ENCODE measurements at regions not wholly inside any gene's neighbourhood (a gene's known extent, or its start where the extent isn't known, plus 50 kb on each side); places are given as distances from the start of the nearest gene placed in this dataset.
A peak's percentile ranks its signal among the peaks of the same experiment; 100 is the strongest.

DNA sequence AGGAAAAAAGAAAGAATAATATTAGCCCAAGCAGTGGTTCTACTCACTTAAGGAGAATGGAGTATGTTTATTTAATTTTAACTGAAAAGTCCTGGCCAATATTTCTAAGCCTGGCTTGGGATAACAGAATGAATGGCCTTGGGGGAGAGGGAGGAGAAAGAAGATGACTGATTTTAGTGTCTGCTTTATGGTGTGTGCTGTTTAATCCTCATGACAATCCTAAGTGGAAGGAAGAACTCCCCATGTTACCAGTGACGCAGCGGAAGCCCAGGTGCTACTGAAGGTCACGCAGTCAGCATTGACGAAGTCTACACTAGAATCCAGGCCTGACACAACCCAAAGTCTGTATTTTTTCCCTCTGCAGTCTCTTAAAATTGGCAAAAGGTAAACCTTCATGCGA is 50.5 kb downstream of the PALM2AKAP2 start:
- DNase-seq: no peak

DNA sequence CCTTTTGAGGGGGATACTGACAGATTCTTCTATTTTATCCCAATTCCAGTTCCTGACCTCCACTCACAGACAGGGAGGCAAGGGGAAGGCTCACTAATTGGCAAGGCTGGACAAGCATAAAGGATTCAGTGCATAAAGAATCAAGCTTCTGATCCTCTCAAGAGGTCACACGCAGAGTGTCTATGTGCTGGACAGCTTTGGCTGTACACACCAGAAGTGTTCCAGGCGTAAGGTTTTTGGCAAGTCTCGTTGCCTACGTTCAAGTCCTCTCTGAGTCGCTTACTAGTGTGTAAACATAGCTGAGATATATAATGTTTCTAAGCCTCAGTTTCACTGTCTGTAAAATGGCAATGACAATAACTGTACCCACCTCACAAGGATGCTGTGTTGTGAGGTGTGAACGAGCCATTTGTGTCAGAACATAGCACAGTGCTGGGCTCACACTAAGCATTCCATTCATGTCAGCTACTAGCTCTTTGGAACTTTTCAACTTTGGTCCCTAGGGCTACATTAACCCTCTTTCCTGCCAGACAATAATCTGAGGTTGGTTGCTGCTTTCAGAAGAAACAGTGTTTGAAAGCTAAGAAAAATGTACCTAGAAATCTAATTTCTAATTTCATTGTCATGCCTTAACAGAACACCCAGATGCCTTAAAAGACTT is 52.1 kb downstream of the PALM2AKAP2 start:
- DNase-seq: no peak

DNA sequence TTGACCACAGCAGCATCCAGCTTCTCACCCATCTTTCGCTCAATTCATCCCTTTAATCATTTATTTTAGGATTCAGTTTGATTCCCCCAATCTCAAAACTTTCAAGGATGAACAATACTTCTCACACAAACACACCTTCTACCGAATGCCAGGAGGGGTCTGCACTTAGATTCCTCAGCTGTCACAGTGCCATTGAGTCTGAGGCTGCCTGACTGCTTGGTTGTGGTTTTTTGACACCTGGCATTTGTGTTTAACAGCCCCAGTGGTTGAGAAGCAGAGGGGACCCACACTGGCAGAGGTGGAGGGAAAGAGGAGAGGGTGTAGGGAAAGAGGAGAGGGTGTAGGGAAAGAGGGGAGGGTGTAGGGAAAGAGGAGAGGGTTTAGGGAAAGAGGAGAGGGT is 54.9 kb downstream of the PALM2AKAP2 start:
- DNase-seq: no peak

DNA sequence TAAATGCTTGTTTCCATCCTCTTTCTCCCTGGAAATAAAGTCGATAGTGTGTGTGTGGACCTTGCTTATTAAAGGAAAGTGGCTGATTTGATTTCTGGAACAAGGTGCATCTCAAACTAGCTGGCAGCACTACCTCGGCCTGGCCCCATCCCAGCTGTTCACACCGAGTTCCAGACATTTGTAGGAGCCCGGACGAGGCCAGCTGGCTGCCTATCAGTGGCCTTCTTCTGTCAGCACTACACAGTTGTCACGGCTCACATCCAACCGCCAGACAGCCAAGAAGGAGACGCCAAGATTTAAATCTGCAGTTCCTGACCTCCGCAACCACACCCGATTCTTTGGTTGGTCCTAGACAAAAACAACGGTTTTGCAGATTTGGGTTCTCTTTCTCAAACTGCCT is 63.6 kb downstream of the PALM2AKAP2 start:
- DNase-seq: no peak

DNA sequence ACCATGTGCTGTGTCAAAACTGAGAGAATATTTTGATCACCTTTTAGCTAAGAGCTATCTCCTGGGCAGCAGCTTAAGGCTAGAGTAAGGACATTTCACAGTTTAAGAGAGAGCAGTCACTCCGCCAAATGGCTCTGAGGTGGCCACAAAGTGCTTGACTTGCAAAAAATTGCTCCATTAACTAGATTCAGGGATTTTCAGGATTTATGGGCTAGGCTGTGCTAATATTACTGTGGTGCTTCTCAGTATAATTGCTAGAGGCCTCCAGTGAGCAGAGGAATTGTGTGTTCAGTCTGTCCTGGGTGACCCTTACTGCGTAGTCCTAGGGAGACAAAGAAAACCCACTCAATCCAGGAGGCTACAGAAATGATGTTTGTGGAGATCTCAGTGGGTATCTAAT is 65.2 kb downstream of the PALM2AKAP2 start:
- DNase-seq: no peak

DNA sequence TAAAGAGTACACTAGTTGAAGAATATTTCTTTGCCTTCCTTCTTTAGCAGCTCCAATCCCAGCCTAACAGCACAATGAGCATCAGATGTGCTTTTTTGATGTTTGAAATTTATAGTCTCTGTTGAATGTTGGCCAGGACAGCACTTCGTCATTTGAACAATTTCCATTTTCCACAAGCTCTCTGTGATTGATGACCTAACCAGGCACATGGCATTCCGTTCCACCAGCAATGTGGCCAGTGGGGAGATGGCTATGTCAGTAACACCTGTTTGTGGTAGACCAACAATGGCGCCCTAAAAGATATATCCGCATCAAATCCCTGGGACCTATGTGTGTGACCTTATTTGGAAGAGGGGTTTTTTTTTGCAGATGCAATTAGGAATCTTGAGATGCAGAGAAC is 66.8 kb downstream of the PALM2AKAP2 start:
- no peak for DNase-seq

DNA sequence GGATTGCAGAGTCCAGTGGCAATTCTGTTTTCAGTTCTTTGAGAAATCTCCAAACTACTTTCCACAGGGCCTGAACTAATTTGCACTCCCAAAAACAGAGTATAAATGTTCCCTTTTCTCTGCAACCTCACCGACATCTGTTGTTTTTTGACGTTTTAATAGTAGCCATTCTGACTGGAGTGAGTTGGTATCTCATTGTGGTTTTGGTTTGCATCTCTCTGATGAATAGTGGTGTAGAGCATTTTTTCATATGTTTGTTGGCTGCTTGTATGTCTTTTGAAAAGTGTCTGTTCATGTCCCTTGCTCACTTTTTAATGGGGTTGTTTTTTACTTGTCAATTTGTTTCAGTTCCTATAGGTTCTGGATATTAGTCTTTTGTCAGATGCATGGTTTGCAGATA is 72.6 kb downstream of the PALM2AKAP2 start:
- no peak for DNase-seq

DNA sequence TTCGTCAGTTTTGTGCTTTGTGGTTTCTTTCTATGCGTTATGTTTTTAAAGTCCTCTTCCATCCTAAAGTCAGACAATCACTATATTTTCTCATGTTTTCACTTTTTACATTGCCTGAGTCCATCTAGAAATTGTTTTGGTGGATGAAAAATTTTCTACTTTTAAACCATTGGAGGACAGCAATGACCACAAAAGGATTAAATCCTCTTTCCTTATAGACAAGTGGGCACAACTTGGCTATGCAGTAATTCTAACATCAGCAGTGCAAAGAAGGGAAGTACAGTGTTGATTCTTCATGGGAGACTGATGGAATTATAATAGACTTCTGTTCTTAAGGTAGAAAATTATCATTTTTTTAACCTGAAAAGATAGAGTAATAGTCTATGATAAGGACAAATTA is 75.5 kb downstream of the PALM2AKAP2 start:
- DNase-seq: no peak

DNA sequence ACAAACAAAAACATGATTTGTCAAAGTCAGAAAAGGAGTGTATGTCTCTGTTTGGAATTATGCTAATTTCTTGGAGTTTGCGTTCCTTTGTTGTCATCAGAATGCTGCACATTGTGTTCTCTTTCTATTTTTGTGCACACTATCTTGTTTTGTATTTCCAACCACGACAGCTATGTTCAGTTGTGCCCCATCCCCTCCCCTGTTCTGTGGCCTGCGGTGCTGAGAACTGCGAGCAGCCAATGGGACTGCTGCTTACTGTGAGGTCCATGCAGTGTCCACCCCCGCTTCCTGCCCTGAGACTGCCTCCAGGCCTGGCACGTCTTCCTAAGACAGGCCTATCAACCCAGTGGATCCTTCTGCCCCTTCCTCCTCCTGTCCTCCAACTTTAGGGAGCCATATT is 76.8 kb downstream of the PALM2AKAP2 start:
- DNase-seq: no peak

DNA sequence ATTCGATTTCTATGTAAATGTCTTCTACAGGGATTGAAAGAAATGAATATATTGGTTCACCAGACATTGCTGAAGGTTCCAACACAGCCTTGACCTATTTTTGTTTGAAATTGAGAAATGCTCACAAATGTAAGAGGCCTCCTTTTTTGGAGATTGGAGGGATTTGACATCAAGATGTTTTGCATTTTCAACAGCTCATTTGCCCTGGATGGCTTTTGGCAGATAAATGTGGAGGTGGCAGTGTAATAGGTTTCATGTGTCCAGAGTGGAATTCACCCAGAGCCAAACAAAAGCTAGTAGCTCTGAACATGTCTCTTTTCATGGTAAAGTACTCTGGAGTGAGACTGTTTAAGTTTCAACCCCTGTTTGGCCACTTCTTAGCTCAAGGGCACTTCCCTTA is 77.3 kb downstream of the PALM2AKAP2 start:
- DNase-seq: no peak

DNA sequence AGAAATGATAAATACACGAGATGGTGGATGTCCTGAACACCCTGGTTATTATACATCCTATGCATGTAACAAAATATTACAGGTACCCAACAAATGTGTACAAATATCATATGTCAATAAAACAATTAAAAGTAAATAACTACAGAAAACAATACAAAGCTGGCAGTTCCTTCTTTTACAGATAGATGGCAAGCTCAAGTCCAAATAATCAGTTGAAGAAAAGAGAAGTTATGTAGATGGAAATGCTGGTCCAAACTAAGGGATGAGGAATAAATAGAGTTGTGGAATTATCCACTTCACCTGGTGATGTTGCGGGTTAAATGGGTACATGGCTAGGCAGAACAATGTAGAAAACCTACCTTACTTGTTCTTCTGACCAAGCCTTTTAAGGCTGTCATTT is 79.4 kb downstream of the PALM2AKAP2 start:
- DNase-seq: no peak

DNA sequence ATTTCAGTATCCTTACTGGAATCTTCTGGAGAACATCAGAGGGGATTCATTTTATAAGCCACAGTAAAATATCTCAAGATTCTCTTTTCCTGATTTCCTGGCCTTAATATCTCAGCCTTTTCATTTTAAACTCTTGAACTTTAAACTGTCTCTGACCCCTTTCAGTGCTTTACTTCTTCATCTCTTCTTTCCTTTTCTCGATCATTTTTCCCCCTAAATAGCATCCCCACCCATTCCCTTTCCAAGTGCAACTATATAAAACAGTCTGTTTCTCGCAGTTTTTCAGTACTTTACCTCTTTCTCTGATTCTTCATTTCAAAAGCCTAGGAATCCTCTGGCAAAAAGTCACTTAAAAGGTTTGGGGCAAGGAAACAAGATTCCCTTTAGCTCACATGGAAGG is 80.5 kb downstream of the PALM2AKAP2 start:
- no peak for DNase-seq

DNA sequence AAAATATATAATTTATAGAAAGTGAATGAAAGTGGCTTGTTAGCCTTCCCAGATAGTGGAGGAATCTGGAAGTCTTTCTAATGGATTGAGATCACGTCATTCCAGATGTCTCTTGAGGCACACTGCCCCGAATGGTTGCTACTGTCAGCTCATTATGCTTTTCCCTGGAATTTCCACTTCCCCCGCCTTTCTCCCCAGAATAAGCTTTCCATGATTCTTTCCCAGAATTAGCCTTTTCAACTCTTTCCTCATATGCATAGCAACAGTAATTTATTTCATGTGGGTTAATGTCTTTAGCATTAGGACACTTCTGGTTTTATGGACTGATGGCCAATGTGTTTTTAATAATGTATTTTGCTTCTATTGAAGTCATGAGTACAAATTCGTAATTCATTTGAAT is 81.5 kb downstream of the PALM2AKAP2 start:
- no peak for DNase-seq

DNA sequence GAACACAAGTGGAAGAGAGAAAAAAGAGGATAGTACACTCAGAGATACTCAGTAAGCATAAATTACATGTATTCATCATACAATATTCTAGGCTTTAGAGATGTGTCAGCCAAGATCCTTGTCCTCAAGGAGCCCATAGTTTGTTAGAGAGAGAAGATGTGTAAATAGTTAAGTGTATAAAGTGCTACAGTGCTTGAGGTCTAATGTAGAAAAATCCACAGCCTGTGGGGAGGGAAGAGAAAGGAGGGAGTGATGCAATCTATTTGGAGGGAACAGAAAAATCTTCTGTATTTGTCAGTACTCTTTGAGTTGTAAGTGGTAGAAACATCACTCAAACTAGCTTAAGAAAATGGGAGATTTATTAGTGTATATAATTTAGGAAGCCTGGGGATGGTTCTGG is 81.9 kb downstream of the PALM2AKAP2 start:
- DNase-seq: no peak

DNA sequence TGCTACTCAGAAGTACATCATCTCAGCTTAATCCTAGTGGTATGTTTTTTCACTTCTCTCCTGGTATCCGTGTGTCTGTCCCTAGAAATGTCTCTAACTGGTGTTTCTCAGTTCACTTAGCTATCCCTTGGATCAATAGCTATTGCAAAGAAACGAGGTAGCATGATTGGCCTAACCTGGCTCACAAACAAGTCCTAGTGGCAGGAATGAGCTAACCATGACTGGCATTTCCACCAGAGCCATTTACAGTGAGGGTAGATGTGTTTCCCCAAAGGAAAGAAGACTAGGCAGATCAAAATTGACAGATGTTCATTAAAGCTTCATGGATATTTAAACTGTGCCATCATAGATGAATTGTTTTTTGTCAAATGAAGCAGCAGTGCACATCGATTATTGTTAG is 82.5 kb downstream of the PALM2AKAP2 start:
- no peak for DNase-seq

DNA sequence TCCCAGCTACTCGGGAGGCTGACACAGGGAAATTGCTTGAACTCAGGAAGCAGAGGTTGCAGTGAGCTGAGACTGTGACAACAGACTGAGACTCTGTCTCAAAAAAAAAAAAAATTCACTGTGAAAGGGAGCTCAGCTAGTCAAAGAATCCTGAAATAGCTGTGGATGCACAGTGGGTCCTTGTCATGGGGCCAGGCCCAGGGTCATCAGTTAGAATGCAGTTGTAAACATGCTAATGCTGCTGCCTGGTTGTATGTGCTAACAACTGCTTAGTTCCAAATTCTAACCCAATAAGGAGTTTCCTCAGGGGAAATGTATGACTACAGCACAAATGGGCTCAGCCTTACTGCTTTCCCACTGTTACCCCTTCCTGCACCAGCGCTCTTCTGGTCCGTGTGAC is 84.0 kb downstream of the PALM2AKAP2 start:
- no peak for DNase-seq

DNA sequence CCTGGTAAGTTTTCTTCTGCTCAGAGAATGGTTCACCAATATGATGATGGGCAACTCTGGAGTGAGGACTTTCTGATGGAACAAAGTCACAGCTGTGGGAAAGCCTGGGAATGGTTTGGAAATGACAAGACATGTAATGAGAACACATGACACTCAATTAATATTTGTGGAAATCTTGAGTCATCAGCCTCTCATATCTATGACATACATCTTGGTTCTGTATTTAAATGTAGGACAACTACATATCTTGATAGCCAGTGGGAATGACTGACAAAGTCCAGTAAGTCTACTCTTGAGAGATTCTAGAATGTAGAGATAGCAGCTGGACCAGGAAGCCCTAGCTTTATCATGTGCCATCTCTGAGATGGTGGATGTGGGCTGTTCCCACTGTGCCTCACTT is 85.5 kb downstream of the PALM2AKAP2 start:
- DNase-seq: no peak

DNA sequence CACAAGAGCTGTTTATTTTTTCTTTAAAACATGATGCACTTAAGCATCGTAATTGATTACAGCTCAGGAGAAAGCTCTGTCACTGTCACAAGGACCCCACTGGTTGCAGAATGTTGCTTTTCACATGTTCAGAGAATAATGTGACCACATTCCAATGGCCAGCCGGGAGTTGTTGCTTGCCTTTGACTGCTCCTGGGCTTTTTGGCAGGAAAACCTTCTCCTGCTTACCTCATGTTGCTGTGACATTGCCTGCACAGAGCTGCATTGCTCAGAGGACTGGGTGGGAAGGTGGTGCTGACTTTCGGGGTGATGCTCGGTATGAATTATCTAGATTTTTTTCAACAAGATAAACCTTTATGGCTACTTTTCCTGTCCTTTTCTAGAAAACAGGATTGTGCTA is 88.2 kb downstream of the PALM2AKAP2 start:
- no peak for DNase-seq

DNA sequence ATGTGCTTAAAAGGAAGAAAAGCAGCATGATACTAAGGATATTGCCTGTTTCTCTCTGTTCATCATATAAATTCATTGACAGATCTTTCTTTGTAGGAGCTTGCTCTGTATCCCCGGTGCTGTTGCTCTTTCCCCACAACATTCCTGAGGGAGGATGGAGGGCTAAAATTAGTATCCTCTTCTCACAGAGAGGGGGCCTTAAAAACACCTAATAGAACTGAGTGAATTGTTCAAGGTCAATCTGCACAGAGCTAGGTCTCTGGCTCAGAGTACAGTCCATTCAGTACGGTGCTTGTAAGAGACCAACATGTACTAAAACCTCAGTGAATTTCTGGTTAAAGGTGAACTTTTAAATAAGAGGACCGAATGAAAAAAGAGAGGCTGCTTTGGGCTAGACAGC is 88.7 kb downstream of the PALM2AKAP2 start:
- DNase-seq: no peak

DNA sequence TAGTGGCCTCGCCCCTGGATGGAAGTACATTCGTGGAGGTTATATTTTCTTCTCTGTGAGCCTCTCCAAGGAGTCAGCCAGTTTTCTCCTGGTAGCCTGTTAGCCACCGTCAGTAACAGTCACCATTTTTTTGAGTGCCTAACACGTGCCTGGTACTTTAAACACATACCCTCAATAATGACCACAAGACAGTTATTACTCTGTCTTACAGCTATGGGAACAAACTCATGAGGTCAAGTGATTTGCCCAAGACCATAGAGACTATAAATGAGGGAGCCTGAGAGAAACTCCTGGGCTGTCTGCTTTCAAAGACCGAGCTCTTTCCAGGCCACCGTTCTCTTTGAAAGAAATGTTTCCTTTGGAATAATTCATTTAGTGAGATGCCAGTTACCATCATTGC is 90.4 kb downstream of the PALM2AKAP2 start:
- no peak for DNase-seq

DNA sequence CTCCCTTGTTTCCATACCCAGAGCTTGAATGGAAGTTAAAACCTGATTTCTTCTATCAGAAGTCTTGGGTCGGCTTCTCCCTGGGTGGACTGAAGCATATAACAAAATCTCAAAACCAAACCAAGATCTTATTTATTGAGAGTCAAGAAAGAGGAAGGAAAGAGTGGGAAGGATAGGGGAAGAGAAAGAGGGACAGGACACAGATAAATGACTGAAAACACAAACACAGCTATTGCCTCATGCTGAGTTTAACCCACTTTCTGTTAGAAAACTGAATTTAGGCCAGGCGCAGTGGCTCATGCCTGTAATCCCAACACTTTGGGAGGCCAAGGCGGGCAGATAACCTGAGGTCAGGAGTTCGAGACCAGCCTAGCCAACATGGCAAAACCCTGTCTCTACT is 92.9 kb downstream of the PALM2AKAP2 start:
- no peak for DNase-seq

DNA sequence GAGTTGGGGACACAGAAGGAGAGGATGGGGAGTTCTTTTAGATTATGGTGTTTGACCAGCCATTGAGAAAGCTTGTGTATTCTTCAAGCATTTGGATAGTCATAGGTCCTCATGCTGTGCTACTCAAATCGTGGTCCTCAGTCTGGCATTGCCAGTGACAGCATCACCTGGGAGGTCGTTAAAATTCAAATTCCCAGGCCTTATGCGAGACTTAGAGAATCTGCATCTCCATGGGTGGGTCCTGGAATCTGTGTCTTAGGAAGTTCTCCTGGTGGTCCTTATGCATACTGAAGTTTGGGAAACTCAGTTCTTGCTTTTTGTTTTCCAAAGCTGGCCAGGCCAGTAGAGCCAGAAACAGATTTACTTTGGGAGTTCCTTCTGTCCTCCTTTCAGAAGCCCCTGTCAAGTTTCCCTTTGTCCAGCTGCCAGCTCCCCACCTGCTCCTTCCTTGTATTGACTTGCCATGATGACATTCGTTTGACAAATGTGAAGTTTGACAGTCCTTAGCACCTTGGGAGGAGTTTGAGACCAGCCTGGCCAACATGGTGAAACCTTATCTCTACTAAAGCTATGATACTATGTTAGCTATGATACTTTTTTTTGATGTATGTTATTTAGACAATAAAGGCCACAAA is 95.6 kb downstream of the PALM2AKAP2 start:
- DNase-seq: no peak

DNA sequence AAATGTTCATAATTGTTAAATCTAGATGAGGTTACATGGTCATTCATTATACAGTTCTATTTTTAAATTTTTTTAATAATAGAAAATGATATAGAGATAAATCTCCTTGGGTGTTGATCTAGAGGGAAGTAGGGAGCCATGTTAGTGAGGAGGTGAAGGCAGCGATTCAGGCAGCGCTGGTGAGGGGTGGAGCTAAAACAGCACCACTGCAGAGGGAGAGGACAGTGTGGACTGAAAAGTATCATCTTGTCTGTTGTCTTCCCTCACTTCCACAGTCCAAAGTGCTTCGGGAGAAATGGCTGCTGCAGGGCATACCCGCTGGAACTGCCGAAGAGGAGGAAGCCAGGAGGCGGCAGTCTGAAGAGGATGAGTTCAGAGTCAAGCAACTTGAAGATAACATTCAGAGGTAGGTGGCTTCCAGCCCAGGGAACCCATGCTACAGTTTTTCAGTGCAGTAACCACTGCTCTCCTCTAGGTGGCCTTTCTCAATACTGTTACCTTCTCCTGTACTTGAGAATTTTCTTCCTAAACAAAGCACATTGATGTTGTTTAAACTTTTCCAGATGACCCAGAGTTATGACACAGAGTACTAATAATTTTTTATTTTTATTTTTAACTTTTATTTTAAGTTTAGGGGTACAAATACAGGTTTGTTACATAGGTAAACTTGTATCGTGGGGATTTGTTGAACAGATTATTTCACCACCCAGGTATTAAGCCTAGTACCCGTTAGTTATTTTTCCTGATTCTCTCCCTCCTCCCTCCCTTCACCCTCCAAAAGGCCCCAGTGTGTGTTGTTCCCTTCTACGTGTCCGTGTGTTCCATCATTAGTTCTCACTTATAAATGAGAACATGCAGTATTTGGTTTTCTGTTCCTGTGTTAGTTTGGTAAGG is 100.5 kb downstream of the PALM2AKAP2 start:
- DNase-seq: peak; percentile 49

DNA sequence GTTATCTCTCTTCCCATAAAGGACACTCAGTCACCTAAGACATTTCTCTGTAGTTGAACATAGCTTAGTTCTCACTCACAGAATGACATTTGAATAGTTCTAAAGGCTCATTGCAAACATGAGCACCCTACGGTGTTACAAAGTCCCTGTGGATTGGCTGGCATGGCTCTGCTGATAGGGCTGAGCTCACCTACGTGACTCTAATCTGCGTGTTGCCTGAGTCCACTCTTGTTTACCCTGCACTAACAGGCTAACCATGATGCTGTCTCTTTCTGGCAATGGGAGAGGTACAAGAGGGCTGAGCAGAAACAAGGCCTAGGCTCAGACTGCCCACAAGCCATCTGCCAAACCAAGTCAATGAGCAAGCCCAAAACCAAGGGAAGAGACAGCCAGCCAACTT is 103.6 kb downstream of the PALM2AKAP2 start:
- no peak for DNase-seq

Data from CD4-positive, alpha-beta T cell treated with Interleukin-4 for 4 hours (primary cell).